ENCODE measurements at regions not wholly inside any gene's neighbourhood (a gene's known extent, or its start where the extent isn't known, plus 50 kb on each side); places are given as distances from the start of the nearest gene placed in this dataset.
"Not testable (repeated sequence)": the region's sequence is repeated elsewhere in the genome, so short reads cannot be mapped to it uniquely, and the experiment has no call there.

GRCh38 chr14:43161477-43161876, 1345.6 kb downstream of the FSCB start:
- DNase-seq (ENCODE audit: low spot score): no peak

GRCh38 chr14:43157661-43158060, 1349.4 kb downstream of the FSCB start:
- DNase-seq (ENCODE audit: low spot score): no peak

DNA sequence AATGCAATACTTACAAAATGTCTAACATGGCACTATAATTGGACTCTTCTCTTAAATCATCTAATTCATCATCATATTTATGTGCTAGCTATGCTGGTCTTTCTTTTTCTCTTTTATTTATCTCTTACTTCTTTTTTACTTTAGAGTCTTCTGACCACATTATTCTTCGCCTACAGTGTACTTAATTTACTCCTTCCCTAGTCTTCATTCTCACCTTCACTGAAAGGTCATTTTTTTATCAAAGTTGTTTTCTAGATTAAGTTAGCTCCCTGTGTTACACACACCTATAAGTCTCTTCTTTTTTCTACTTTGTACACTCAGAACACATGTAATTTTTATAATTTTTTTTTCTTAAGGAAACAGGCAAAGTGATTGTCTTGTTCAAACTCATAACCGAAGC, 1351.2 kb downstream of the FSCB start:
- DNase-seq (ENCODE audit: low spot score): no peak

GRCh38 chr14:43155258-43155657, 1351.8 kb downstream of the FSCB start:
- DNase-seq (ENCODE audit: low spot score): no peak

DNA sequence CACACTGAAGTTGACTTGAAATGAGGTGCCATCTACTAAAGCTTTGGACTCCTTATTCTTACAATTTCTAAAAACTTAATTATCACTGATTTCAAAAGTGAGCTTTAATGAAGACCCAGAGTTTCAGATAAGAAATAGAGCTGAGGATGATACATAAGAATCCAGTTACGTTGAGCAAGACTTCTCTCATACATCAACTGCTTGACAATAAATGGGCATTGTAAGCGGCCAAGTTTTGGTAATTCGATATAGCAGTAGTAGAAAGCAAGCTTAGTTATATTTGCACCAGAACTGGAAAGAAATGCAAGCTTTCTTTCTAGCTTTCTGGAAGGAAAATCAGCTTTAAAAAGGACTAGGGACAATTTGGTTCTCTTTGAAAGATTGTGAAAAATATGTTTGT, 1359.6 kb downstream of the FSCB start:
- no peak for DNase-seq (ENCODE audit: low spot score)

DNA sequence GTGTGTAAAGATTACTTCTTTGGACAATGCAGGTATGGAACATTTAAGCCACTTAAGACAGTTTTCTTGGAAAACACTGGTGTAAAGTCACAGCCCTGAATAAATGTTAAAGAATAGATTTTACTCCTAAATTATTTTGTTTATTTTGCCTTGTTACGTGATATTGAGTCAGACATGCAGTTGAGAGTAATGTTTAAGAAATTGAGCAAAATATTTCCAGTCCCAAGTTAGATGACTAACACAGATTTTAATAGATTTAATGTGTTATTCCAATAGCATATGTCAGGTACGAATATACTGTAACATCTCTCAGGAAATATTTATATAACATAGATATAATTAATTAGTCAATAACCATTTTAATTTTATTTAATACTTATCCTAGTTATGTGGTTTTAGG, 1361.7 kb downstream of the FSCB start:
- no peak for DNase-seq (ENCODE audit: low spot score)

GRCh38 chr14:43143106-43143505, 1364.0 kb downstream of the FSCB start:
- no peak for DNase-seq (ENCODE audit: low spot score)

GRCh38 chr14:43141636-43142191, 1365.4 kb downstream of the FSCB start:
- DNase-seq (ENCODE audit: low spot score): no peak

GRCh38 chr14:43140453-43140852, 1366.6 kb downstream of the FSCB start:
- DNase-seq (ENCODE audit: low spot score): no peak

- DNase-seq (ENCODE audit: low spot score): no peak
These were observed 1371.1 kb downstream of the FSCB start for GRCh38 chr14:43135877-43136411.

DNA sequence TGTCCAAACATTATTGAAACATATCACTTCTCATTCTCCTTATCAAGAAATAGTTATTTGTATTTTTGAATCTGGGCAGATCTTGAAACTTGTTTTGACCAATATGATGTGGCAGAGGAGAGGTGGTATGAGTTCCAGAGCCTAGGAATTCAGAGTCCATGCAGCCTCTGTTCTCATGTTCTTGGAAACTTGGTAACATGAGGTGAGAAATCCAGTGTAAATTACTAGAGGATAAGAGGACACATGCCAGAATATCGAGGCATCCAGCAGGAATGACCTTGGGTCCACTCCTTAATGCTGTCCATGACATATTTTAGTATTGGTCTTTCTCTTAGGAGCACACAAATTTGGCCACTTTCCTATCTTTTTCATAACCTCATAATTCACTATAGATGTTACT, 1374.6 kb downstream of the FSCB start:
- DNase-seq (ENCODE audit: low spot score): no peak

DNA sequence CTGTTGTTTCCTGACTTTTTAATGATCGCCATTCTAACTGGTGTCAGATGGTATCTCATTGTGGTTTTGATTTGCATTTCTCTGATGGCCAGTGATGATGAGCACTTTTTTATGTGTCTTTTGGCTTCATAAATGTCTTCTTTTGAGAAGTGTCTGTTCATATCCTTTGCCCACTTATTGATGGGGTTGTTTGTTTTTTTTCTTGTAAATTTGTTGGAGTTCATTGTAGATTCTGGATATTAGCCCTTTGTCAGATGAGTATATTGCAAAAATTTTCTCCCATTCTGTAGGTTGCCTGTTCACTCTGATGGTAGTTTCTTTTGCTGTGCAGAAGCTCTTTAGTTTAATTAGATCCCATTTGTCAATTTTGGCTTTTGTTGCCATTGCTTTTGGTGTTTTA, 1378.7 kb downstream of the FSCB start:
- DNase-seq (ENCODE audit: low spot score): not testable (repeated sequence)

- not testable (repeated sequence) for DNase-seq (ENCODE audit: low spot score)
These were observed 1379.2 kb downstream of the FSCB start for GRCh38 chr14:43127874-43128273.

- no peak for DNase-seq (ENCODE audit: low spot score)
These were observed 1383.5 kb downstream of the FSCB start for GRCh38 chr14:43123544-43123943.

DNA sequence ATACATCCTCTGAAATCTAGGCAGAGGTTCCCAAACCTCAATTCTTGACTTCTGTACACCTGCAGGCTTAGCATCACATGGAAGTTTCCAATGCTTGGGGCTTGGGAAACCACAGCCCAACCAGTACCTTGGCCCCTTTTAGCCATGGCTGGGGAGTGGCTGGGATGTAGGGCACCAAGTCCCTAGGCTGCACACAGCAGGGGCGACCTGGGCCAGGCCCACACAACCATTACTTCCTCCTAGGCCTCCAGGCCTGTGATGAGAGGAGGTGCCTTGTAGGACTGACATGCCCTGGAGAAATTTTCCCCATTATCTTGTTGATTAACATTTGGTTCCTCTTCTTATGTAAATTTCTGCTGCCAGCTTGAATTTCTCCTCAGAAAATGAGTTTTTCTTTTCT, 1387.4 kb downstream of the FSCB start:
- DNase-seq (ENCODE audit: low spot score): no peak

GRCh38 chr14:43116341-43116740, 1390.7 kb downstream of the FSCB start:
- no peak for DNase-seq (ENCODE audit: low spot score)

DNA sequence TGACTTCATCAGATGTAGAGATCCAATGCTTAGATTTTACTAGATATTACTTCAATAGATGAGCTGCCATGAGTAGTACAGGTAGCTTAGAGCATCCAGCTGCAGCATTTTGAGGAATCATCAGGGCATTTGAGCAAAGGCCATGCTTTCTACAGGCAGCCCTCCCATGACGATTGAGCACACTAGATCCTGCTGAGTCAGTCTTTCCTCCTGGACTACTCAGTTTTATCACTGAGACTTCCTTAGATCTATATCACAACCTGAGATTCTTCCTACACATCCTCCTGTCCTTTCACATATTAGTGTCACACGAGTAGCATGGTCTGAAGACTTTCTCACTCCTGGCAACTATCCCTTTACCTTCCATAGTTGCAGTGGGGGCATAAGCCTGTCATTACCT, 1401.8 kb downstream of the FSCB start:
- no peak for DNase-seq (ENCODE audit: low spot score)

DNA sequence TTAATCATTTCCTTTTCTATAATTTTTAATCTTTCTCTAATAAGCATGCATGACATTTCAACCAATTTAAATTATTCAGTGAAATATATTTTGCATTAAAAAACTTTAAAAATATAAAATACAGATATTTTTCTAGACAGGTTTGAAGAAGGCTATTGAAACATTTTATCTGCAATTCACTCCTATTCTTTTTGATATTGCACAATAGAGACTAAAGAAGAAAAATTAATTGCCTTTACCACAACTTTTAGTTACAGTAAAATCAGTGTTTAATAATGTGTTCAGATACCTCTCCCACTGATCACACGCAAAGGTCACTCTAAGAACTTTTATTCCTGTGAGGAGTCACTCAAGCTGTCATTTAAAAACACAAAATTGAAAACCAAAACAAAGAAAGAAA, 1416.7 kb downstream of the FSCB start:
- DNase-seq (ENCODE audit: low spot score): no peak

DNA sequence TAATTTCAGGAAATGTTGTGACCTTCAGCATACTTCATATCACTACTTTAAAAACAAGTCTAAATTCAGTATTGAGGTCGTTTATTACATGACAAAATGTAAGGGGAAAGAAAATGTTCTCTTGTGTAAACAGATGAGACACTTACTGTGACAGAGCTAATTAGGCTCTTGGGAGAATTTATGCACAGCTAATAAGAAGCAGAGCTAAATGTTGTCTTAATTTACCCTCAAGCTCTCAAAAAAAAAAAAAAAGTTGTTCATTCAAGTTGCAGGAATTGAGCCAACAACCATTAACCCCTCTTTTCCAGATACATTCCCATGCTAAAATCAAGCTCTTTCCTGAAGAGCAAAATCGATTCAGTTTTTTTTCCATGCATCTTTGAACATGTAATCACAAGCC, 1419.4 kb downstream of the FSCB start:
- DNase-seq (ENCODE audit: low spot score): no peak

DNA sequence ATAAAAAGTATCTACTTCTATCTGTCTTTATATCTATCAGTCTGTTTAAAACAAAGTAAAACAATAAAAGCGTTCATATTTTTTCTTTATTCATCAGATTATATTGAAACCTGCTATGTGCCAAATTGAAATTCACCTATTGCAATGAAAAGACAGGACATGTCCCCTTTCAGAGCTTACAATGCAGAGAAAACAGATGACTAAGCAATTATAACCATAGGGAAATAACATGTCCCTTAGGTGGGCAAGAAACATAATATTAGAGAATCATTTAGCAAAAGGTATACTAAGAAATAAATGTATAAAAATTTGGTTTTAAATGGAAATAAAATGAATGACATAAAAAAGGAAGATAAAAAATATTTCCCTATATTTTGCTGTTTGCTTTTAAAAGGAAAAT, 1421.3 kb downstream of the FSCB start:
- DNase-seq (ENCODE audit: low spot score): no peak

GRCh38 chr14:43067372-43067771, 1439.7 kb downstream of the FSCB start:
- DNase-seq (ENCODE audit: low spot score): not testable (repeated sequence)

GRCh38 chr14:43056106-43056505, 1449.4 kb downstream of the LRFN5 start:
- DNase-seq (ENCODE audit: low spot score): no peak

GRCh38 chr14:43052897-43053296, 1446.2 kb downstream of the LRFN5 start:
- no peak for DNase-seq (ENCODE audit: low spot score)

DNA sequence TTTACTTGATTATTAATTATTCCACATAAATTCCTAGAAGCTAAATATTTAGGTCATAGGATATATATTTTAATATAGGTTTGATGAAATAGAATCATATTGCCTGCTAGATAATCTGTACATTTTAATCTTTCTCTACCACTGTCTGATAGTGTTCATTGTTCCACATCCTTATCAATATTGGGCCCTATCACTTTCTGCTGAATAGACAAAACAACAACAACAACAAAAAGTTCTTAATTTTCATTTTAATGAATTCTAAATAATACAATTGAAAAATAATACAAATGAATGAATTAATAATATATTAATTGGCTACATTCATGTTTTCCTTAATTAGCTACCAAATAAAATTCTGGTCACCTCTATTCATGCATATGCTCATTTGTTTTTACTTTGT, 1437.2 kb downstream of the LRFN5 start:
- no peak for DNase-seq (ENCODE audit: low spot score)

GRCh38 chr14:43042408-43042807, 1435.7 kb downstream of the LRFN5 start:
- no peak for DNase-seq (ENCODE audit: low spot score)

All from GM03348 (cell line).